ENCODE measurements at regions not wholly inside any gene's neighbourhood (a gene's known extent, or its start where the extent isn't known, plus 50 kb on each side); places are given as distances from the start of the nearest gene placed in this dataset.

DNA sequence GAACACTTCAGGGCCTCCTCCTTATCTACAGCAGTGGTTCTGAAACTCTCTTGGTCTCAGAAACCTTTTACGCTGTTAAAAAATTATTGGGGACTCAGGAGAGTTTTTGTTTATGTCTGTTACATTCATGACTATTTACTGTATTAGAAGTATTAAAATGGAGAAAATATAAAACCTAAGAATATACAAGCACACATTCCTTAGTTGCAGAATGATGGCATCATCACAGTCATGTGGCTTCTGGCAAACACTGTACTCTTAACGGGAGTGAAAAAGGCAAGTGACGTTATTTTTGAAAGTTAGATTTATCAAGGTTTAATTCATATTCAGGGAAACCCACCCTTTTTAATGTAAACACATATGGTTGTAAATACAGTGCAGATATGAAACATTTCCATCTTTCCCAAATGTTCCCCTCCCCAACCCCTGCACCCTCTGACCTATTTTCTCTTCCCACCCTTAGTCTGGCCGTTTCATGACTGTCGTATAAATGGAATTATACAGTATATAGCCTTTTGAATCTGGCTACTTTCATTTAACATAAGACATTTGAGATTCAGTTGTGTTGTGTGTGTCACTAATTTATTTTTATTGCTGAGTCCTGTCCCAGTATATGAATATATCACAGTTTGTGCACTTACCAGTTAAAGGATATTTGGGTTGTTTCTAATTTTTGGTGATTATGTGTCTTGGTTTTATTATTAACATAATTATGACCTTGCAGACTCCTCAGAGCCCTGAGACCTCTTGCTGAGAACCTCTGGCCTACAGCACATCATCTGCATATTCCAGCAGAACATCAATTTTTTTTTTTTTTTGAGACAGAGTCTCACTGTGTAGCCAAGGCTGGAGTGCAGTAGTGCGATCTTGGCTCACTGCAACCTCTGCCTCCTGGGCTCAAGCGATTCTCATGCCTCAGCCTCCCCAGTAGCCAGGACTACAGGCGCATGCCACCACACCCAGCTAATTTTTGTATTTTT, 457.0 kb downstream of the PCNX1 start:
- DNase-seq = no peak

- no peak for DNase-seq
These were observed 458.1 kb downstream of the PCNX1 start for GRCh38 chr14:71365361-71365760.

DNA sequence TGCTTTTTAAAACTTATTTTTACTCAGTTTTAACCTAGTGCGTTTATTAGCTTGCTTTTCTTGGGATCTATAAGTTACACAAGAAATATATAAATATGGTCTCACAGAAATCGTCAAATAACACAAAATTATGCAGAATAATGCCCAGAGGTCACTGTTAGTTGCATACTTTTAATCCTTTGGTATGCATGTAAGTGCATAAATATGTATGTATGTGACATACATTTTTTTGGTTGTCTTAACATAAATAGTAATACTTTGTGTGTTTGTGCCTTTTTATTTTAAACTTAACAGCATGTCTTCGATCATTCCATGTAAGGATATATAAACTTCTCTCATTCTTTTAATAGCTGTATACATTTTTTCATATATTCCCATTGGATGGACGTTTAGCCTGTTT, 459.6 kb downstream of the PCNX1 start:
- no peak for DNase-seq

- peak; percentile 6 for DNase-seq
These were observed 464.6 kb downstream of the PCNX1 start for GRCh38 chr14:71371711-71372396.

DNA sequence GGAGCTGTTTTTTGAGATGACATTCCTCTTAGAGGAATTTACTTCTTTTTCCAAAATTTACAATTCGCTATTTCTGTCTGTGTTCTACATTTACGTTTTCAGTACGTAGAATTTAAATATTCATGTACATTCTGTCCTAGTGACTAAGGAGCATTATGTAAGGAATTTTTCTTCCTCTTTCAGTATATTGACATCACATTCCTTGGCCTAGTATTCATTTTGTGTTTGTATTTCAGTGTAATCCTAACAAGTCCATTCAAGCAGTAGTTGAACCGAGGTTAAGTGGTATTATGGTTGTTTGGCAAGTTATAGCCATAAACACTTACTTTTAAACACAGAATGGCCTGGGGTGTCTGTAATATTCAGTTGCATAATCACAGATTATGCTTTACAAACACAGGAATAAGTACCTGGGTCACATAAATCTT, 465.2 kb downstream of the PCNX1 start:
- DNase-seq = no peak

- DNase-seq = no peak
These were observed 466.5 kb downstream of the PCNX1 start for GRCh38 chr14:71373773-71374172.

DNA sequence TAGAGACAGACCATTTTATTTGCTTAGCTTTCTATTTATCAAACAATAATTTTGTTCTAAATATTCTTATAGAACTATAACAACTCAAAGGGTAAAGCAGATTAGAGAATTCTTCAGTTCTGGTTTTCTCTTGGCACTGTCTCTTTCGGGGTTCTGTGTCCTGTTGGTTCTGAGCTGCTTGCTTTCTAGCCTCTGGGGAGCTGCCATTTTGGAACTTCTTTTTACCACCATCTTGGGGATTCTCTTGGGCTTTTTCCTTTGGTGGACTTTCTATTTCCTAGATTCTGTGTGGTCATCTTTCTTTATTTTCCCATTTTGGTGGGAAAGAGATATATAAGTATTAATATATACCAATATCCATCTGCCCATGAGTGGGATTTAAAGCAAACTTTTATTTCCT, 467.7 kb downstream of the PCNX1 start:
- no peak for DNase-seq

GRCh38 chr14:71377099-71377498, 469.8 kb downstream of the PCNX1 start:
- no peak for DNase-seq

DNA sequence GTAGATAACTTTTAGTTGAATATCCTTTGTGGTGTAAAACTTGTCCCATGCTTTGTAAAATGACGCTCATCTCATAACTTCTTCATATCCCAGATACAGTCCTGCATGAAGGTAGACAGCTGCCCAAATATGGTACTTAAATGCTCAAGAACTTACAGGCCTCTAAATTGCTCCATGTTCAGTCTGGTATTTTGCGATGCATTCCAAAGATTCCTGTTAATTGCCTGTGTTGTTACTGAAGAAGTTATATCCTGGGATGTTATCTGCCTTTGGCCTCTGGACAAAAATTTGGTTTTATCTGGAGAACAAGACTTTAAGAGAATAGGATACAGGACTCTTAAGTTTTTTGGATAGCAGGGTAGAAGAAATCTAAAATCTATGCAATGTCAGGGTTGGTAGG, 473.0 kb downstream of the PCNX1 start:
- DNase-seq = no peak

DNA sequence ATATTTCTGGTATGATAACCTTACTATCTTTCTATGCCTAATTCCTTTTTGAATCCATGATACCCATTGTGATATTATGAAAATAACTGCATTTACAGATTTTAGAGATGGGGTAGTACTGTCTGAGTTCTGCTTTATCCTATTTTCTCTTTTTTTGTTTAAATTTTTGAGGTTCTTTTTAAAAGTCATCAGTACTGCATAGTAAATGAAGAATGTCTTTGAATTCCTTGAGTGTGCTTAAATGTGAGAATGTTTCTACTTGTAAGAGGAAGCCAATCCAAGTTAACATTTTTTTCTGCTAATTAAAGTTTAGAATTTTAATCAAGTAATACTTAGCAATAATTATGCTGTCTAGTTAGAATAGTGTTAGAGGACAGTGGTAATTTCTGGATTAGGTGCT, 474.6 kb downstream of the PCNX1 start:
- DNase-seq = no peak

- no peak for DNase-seq
These were observed 475.1 kb downstream of the PCNX1 start for GRCh38 chr14:71382315-71382714.

- no peak for DNase-seq
These were observed 476.3 kb downstream of the PCNX1 start for GRCh38 chr14:71383510-71383909.

GRCh38 chr14:71384007-71384845, 477.0 kb downstream of the PCNX1 start:
- DNase-seq = no peak

- DNase-seq = no peak
These were observed 480.5 kb downstream of the PCNX1 start for GRCh38 chr14:71387753-71388152.

GRCh38 chr14:71388336-71388735, 481.1 kb downstream of the PCNX1 start:
- DNase-seq = no peak

- no peak for DNase-seq
These were observed 481.6 kb downstream of the PCNX1 start for GRCh38 chr14:71388862-71389261.

- DNase-seq = no peak
These were observed 487.1 kb downstream of the PCNX1 start for GRCh38 chr14:71394386-71394785.

DNA sequence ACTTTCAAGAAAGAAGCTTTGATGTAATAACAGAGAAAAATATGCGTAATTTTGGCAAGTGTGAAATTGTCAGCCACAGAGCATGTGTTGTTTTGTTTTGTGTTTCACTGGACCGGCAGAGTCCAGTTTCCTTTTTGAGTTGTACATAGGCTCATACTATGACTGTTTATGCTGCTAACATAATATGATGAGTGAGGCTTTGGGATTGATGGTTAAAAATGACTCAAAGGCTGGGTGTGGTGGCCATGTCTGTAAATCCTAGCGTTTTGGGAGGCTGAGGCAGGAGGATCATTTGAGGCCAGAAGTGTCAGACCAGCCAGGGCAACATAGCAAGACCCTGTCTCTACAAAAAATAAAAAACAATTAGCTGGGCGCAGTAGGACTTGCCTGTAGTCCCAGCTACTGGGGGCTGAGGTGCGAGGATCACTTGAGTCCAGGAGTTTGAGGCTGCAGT, 487.9 kb downstream of the PCNX1 start:
- DNase-seq = no peak

GRCh38 chr14:71395636-71396035, 488.4 kb downstream of the PCNX1 start:
- DNase-seq = no peak

DNA sequence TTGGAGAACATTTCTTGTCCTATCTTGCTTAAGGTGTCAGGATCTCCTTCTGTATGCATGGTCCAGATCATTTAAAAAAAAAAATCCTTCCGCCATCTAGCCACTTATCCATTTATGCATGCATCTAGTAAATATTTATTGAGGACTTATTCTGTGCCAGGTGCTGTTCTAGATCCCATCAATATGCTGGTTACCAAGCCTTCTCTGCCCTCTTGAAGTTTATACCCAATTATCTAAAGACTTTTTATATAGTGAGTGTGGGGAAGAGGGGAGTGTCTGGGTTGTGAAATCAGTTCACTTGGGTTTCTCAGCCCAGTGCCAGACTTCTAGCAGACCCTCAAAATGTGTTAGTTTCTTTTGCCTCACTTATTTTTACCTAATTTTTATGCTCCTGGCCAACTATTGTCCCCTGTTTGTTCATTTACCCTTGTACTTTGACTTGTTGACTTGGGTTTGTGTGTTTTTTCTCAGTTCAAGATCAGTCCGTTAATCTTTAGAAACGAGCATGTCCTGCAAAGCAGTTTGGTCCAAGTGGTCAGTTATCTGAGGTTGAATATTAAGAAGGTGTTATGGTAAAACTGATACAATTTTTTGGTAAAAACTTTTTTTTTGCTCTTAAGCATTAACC, 488.9 kb downstream of the PCNX1 start:
- no peak for DNase-seq

DNA sequence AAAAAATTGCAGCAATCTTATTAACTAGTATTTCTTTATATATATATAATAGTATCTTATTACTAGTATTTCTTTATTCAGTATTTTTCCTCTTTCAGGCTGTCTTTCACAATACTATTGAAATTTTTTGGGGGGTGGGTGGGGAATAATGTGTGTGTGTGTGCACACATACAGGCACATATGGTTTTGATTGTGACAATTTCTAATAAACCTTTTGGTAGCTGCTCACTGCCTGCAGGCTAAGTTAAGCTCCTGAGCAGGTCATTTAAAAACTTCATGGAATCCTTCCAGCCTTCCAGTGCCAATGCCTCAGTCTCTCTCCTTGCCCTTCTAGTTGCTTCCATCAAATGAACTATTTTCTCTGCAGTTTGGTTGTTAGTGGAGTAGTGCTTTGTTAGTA, 490.1 kb downstream of the PCNX1 start:
- no peak for DNase-seq

DNA sequence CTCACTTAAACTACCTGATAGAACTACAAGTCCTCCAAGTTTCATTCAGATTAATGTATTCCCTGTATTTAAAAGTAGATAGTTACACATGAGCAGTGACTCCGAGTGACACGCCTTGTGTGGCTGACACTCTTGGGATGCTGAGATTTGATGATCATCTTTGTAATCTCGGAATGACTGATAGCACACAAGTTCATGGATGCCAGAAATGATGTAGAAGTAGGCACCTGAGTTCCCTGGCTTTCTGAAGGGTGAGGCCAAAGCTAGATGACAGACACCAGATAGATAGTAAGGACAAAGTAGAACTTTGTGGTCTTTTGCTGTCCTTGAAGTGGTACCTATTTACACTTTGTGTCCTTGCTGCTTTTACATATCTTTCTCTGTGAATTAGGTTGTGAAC, 491.2 kb downstream of the PCNX1 start:
- no peak for DNase-seq

DNA sequence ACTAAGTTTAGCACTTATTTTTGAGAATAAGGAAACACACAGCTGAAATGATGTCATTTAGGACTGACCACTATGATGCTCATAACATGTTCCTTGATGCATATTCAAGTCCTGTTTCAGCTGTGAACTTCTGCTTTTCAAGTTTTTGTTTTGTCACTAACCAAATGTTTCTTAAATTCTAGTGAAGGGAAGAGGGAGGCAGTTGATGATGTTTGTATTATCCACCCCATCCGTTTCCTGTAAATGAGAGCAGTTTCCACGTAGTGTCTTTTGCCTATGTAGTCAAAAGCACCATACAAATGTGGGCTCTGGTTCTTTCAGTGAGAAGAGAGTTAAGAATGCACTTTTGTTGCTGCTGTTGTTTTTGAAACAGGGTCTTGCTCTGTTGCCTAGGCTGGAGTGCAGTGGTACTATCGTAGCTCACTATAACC, 491.8 kb downstream of the PCNX1 start:
- DNase-seq = no peak
